ENCODE measurements at regions not wholly inside any gene's neighbourhood (a gene's known extent, or its start where the extent isn't known, plus 50 kb on each side); places are given as distances from the start of the nearest gene placed in this dataset.
A peak's percentile ranks its signal among the peaks of the same experiment; 100 is the strongest.

GRCh38 chrX:104335756-104336155 lies 81.0 kb upstream of the ESX1 start:
- H3K27ac Mint-ChIP-seq, result no peak overlapping the region
- H3K4me1 Mint-ChIP-seq (ENCODE audit: low read depth), result no peaks in the 10 kb centered on the region
- H3K36me3 Mint-ChIP-seq (ENCODE audit: low read depth), result no peaks in the 10 kb centered on the region
- H3K27me3 Mint-ChIP-seq (ENCODE audit: insufficient read depth), result no peaks in the 10 kb centered on the region
- peak; percentile 88 for DNase-seq
- TF ChIP-seq CTCF (IDR thresholded peaks at IDR 0.05), result no peak
- peak overlapping the region; percentile 51; the same call in 1 of the 2 replicates for H3K4me3 Mint-ChIP-seq
- H3K9me3 Mint-ChIP-seq, result no peaks in the 10 kb centered on the region

DNA sequence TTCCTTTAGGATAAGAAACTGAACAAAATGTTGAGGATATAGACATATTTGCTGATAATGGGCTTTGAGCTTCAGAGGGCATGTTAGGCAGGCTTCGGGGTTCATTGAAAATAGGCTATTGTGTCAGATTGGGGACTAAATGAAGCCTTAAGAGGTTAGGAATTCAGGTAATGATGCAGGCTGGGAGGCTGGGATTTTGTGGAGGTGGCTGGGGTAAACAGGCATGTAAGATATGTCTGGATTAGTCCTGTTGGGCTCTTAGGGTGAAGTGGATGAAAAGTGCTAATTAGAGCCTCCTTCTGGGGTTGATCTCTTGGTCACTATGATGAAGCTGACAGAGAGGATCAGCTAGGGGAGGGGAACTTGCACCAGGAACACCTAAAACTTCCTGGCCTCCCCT lies 80.2 kb upstream of the ESX1 start:
- TF ChIP-seq CTCF (IDR thresholded peaks at IDR 0.05), result no peak
- no peaks in the 10 kb centered on the region for H3K36me3 Mint-ChIP-seq (ENCODE audit: low read depth)
- H3K27ac Mint-ChIP-seq, result no peak overlapping the region
- H3K9me3 Mint-ChIP-seq, result no peaks in the 10 kb centered on the region
- no peaks in the 10 kb centered on the region for H3K4me1 Mint-ChIP-seq (ENCODE audit: low read depth)
- DNase-seq, result no peak
- H3K4me3 Mint-ChIP-seq, result no peak overlapping the region
- H3K27me3 Mint-ChIP-seq (ENCODE audit: insufficient read depth), result no peaks in the 10 kb centered on the region

- peak overlapping the region; percentile 66; the same call in 1 of the 2 replicates for H3K4me3 Mint-ChIP-seq
- DNase-seq, result peak; percentile 63
- H3K27ac Mint-ChIP-seq, result peak overlapping the region; percentile 85
- no peaks in the 10 kb centered on the region for H3K4me1 Mint-ChIP-seq (ENCODE audit: low read depth)
- TF ChIP-seq CTCF (IDR thresholded peaks at IDR 0.05), result no peak
- no peaks in the 10 kb centered on the region for H3K9me3 Mint-ChIP-seq
- no peaks in the 10 kb centered on the region for H3K36me3 Mint-ChIP-seq (ENCODE audit: low read depth)
- H3K27me3 Mint-ChIP-seq (ENCODE audit: insufficient read depth), result no peaks in the 10 kb centered on the region; the same call in 1 of the 2 replicates
Measured at GRCh38 chrX:104330966-104331365, 76.2 kb upstream of the ESX1 start.

GRCh38 chrX:104329731-104330130 lies 75.0 kb upstream of the ESX1 start:
- H3K36me3 Mint-ChIP-seq (ENCODE audit: low read depth), result no peaks in the 10 kb centered on the region

GRCh38 chrX:104325213-104325585 lies 70.5 kb upstream of the ESX1 start:
- Mint-ChIP-seq H3K4me1 (ENCODE audit: low read depth) (peaks cover 29% of the 10 kb centered on the region), H3K27ac (peak overlapping the region; percentile 81), H3K36me3 (ENCODE audit: low read depth) (no peaks in the 10 kb centered on the region; the same call in 1 of the 2 replicates), H3K4me3 (peak overlapping the region; percentile 65), H3K9me3 (no peaks in the 10 kb centered on the region), H3K27me3 (ENCODE audit: insufficient read depth) (no peaks in the 10 kb centered on the region; the same call in 1 of the 2 replicates)
- DNase-seq, result no peak
- TF ChIP-seq CTCF (IDR thresholded peaks at IDR 0.05), result no peak

More at GRCh38 chrX:104329731-104330130, 75.0 kb upstream of the ESX1 start:
- TF ChIP-seq CTCF (IDR thresholded peaks at IDR 0.05), result no peak
- H3K4me1 Mint-ChIP-seq (ENCODE audit: low read depth), result peaks cover 11% of the 10 kb centered on the region
- no peaks in the 10 kb centered on the region for H3K9me3 Mint-ChIP-seq
- no peak for DNase-seq
- no peaks in the 10 kb centered on the region; the same call in 1 of the 2 replicates for H3K27me3 Mint-ChIP-seq (ENCODE audit: insufficient read depth)
- peak overlapping the region; percentile 85 for H3K27ac Mint-ChIP-seq
- H3K4me3 Mint-ChIP-seq, result no peak overlapping the region

Data from HFFc6 (cell line).